DOHH2 (cell line): ENCODE measurements at regions not wholly inside any gene's neighbourhood (a gene's known extent, or its start where the extent isn't known, plus 50 kb on each side); places are given as distances from the start of the nearest gene placed in this dataset.

Source experiments
- EZH2phosphoT487 ChIP-seq: fragments of 200-600 bp; sonication (generic); IDR thresholded peaks from 2 replicates; pipeline ENCODE4 v1.6.1; 2017; ENCODE audit warnings: borderline replicate concordance, mild to moderate bottlenecking, antibody characterized with exemption, low read length, moderate library complexity, mixed read lengths
- TF ChIP-seq, protein P1 (sequence below): fragments of 200-600 bp; sonication (generic); IDR thresholded peaks from one replicate; pipeline ENCODE4 v1.5.1; 2014; ENCODE audit warnings: antibody characterized with exemption, mild to moderate bottlenecking, low read depth, low read length; ENCODE audit not compliant: poor library complexity, severe bottlenecking

- TF ChIP-seq, protein P1, sequence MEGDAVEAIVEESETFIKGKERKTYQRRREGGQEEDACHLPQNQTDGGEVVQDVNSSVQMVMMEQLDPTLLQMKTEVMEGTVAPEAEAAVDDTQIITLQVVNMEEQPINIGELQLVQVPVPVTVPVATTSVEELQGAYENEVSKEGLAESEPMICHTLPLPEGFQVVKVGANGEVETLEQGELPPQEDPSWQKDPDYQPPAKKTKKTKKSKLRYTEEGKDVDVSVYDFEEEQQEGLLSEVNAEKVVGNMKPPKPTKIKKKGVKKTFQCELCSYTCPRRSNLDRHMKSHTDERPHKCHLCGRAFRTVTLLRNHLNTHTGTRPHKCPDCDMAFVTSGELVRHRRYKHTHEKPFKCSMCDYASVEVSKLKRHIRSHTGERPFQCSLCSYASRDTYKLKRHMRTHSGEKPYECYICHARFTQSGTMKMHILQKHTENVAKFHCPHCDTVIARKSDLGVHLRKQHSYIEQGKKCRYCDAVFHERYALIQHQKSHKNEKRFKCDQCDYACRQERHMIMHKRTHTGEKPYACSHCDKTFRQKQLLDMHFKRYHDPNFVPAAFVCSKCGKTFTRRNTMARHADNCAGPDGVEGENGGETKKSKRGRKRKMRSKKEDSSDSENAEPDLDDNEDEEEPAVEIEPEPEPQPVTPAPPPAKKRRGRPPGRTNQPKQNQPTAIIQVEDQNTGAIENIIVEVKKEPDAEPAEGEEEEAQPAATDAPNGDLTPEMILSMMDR, result no peak
- TF ChIP-seq EZH2phosphoT487, result no peak
Measured at GRCh38 chr20:17808357-17808756, 108.6 kb downstream of the BANF2 start.
